NCI-H2029 (cell line): ENCODE measurements at regions not wholly inside any gene's neighbourhood (a gene's known extent, or its start where the extent isn't known, plus 50 kb on each side); places are given as distances from the start of the nearest gene placed in this dataset.

Experiments
- DNase-seq: peaks from one replicate; lab custom pipeline; 2025; lab: John Stamatoyannopoulos, UW

GRCh38 chr22:27148886-27149470, 491.6 kb downstream of the MIAT start:
- no peak for DNase-seq

GRCh38 chr22:27149921-27150543, 492.6 kb downstream of the MIAT start:
- DNase-seq: no peak

GRCh38 chr22:27150544-27150941, 493.2 kb downstream of the MIAT start:
- DNase-seq: no peak

GRCh38 chr22:27151407-27151806, 494.0 kb downstream of the MIAT start:
- no peak for DNase-seq

GRCh38 chr22:27152033-27152432, 494.6 kb downstream of the MIAT start:
- DNase-seq: no peak

- DNase-seq: no peak
These were observed 495.5 kb downstream of the MIAT start for GRCh38 chr22:27152883-27153282.

GRCh38 chr22:27153386-27153785, 496.0 kb downstream of the MIAT start:
- DNase-seq: no peak

GRCh38 chr22:27154717-27155116, 497.3 kb downstream of the MIAT start:
- no peak for DNase-seq

GRCh38 chr22:27156821-27157489, 499.6 kb downstream of the MIAT start:
- DNase-seq: no peak

- no peak for DNase-seq
These were observed 500.4 kb downstream of the MIAT start for GRCh38 chr22:27157666-27158370.

GRCh38 chr22:27159016-27159415, 501.6 kb downstream of the MIAT start:
- no peak for DNase-seq

- no peak for DNase-seq
These were observed 502.4 kb downstream of the MIAT start for GRCh38 chr22:27159716-27160295.

GRCh38 chr22:27163162-27164137, 506.1 kb downstream of the MIAT start:
- no peak for DNase-seq

- DNase-seq: no peak
These were observed 507.6 kb downstream of the MIAT start for GRCh38 chr22:27164781-27165503.

- DNase-seq: no peak
These were observed 511.3 kb downstream of the MIAT start for GRCh38 chr22:27168681-27169080.

GRCh38 chr22:27170491-27170890, 513.1 kb downstream of the MIAT start:
- DNase-seq: no peak

- no peak for DNase-seq
These were observed 513.8 kb downstream of the MIAT start for GRCh38 chr22:27171212-27171611.

GRCh38 chr22:27173530-27173929, 516.1 kb downstream of the MIAT start:
- no peak for DNase-seq

GRCh38 chr22:27175021-27175838, 517.8 kb downstream of the MIAT start:
- DNase-seq: no peak

GRCh38 chr22:27175974-27176373, 518.6 kb downstream of the MIAT start:
- DNase-seq: no peak
